Ishikawa (cell line): ENCODE measurements at regions not wholly inside any gene's neighbourhood (a gene's known extent, or its start where the extent isn't known, plus 50 kb on each side); places are given as distances from the start of the nearest gene placed in this dataset.

Experiments
- CEBPB ChIP-seq: IDR thresholded peaks from 2 replicates; pipeline ENCODE4 v1.6.1; 2012
- CREB1 ChIP-seq: IDR thresholded peaks from 2 replicates; pipeline ENCODE4 v1.6.1; 2012; ENCODE audit warnings: low read depth
- EP300 ChIP-seq: IDR thresholded peaks from 2 replicates; pipeline ENCODE4 v1.6.1; 2012; ENCODE audit warnings: borderline replicate concordance
- RAD21 ChIP-seq: IDR thresholded peaks from 2 replicates; pipeline ENCODE4 v1.6.1; 2012; ENCODE audit warnings: low read depth
- TAF1 ChIP-seq: IDR thresholded peaks from 2 replicates; pipeline ENCODE4 v1.6.1; 2012; ENCODE audit warnings: low read depth, mild to moderate bottlenecking
- TCF12 ChIP-seq: IDR thresholded peaks from 2 replicates; pipeline ENCODE4 v1.6.1; 2012; ENCODE audit warnings: low read depth
- TF ChIP-seq, protein P1 (sequence below): IDR thresholded peaks from 2 replicates; pipeline ENCODE4 v1.6.1; 2012; ENCODE audit warnings: low read depth, mild to moderate bottlenecking

DNA sequence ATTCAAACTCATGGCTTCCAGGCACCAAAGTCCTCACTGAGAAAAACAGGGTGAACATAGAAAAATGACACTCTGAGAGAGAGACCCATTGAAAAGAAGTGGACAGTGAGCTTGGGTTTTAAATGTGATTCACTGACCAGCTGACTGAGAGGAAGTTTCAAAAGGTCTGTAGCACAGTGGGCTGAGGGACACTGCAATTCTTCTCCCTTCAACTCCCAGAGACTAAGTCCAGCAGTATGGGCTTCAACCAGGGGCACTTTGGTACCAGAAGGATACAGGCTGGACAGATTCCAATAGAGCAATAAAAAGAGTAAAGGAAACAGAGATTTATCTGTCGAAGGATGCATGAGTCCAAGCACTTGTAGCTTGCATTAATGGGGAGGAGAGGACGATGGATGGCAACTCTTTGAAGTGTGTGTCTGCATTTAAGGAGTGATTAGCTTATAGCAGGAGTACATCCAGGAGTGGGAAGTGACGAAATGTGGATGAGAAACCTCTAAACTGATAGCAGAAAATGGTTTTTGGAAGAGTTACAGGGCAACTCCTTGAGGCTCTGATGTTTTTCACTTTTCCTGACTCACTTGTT lies 117.0 kb upstream of the ANKRD55 start:
- no peak for TF ChIP-seq CEBPB
- TF ChIP-seq TCF12, result no peak
- no peak for TF ChIP-seq CREB1
- no peak for TF ChIP-seq TAF1
- no peak for TF ChIP-seq RAD21
- no peak for TF ChIP-seq EP300
- TF ChIP-seq, protein P1, sequence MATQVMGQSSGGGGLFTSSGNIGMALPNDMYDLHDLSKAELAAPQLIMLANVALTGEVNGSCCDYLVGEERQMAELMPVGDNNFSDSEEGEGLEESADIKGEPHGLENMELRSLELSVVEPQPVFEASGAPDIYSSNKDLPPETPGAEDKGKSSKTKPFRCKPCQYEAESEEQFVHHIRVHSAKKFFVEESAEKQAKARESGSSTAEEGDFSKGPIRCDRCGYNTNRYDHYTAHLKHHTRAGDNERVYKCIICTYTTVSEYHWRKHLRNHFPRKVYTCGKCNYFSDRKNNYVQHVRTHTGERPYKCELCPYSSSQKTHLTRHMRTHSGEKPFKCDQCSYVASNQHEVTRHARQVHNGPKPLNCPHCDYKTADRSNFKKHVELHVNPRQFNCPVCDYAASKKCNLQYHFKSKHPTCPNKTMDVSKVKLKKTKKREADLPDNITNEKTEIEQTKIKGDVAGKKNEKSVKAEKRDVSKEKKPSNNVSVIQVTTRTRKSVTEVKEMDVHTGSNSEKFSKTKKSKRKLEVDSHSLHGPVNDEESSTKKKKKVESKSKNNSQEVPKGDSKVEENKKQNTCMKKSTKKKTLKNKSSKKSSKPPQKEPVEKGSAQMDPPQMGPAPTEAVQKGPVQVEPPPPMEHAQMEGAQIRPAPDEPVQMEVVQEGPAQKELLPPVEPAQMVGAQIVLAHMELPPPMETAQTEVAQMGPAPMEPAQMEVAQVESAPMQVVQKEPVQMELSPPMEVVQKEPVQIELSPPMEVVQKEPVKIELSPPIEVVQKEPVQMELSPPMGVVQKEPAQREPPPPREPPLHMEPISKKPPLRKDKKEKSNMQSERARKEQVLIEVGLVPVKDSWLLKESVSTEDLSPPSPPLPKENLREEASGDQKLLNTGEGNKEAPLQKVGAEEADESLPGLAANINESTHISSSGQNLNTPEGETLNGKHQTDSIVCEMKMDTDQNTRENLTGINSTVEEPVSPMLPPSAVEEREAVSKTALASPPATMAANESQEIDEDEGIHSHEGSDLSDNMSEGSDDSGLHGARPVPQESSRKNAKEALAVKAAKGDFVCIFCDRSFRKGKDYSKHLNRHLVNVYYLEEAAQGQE, result no peak
